Loucy (cell line): ENCODE measurements at regions not wholly inside any gene's neighbourhood (a gene's known extent, or its start where the extent isn't known, plus 50 kb on each side); places are given as distances from the start of the nearest gene placed in this dataset.

Source experiments
- EZH2phosphoT487 ChIP-seq: fragments of 200-600 bp; IDR thresholded peaks from 2 replicates; pipeline ENCODE4 v1.6.1; 2018; ENCODE audit warnings: antibody characterized with exemption, mild to moderate bottlenecking, moderate library complexity, borderline replicate concordance
- TF ChIP-seq, protein P1 (sequence below): fragments of 200-600 bp; sonication (generic); conservative IDR thresholded peaks from 2 replicates; pipeline ENCODE4 v1.5.1; 2014; ENCODE audit warnings: mild to moderate bottlenecking, antibody characterized with exemption, low read length

DNA sequence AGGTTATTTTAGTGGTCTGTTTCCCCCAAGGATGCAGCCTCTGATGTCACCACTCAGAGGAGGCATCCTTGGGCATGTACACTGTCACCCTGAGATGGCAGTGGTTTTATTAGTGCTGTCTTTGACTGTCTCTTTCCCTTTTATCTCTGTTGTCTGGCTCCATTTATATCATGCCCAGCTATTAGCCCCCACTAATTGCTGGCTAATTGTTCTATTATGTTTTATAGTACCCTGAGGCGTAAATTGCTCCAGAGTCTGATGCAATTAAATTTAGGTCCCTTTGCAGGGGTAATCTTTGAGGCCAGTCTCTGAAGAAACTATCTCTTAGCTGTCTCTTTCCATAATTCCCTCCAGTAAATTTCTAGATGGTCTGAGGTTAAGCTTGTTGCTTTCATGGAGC lies 301.0 kb upstream of the KLHL29 start:
- TF ChIP-seq, protein P1, sequence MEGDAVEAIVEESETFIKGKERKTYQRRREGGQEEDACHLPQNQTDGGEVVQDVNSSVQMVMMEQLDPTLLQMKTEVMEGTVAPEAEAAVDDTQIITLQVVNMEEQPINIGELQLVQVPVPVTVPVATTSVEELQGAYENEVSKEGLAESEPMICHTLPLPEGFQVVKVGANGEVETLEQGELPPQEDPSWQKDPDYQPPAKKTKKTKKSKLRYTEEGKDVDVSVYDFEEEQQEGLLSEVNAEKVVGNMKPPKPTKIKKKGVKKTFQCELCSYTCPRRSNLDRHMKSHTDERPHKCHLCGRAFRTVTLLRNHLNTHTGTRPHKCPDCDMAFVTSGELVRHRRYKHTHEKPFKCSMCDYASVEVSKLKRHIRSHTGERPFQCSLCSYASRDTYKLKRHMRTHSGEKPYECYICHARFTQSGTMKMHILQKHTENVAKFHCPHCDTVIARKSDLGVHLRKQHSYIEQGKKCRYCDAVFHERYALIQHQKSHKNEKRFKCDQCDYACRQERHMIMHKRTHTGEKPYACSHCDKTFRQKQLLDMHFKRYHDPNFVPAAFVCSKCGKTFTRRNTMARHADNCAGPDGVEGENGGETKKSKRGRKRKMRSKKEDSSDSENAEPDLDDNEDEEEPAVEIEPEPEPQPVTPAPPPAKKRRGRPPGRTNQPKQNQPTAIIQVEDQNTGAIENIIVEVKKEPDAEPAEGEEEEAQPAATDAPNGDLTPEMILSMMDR, result no peak
- no peak for TF ChIP-seq EZH2phosphoT487
